8988T (cell line): ENCODE measurements at regions not wholly inside any gene's neighbourhood (a gene's known extent, or its start where the extent isn't known, plus 50 kb on each side); places are given as distances from the start of the nearest gene placed in this dataset.
"Not testable (repeated sequence)": the region's sequence is repeated elsewhere in the genome, so short reads cannot be mapped to it uniquely, and the experiment has no call there.

Experiments
- DNase-seq: peaks from one replicate; pipeline ENCODE4 v3.0.0; 2011

GRCh38 chr15:29550834-29551465 is 271.3 kb downstream of the TJP1 start:
- no peak for DNase-seq

- no peak for DNase-seq
Measured at GRCh38 chr15:29548006-29548405, 274.3 kb downstream of the TJP1 start.

- DNase-seq: no peak
Measured at GRCh38 chr15:29544513-29545128, 275.0 kb upstream of the NSMCE3 start.

- no peak for DNase-seq
Measured at GRCh38 chr15:29542994-29543393, 273.4 kb upstream of the NSMCE3 start.

- DNase-seq: no peak
Measured at GRCh38 chr15:29541309-29541708, 271.7 kb upstream of the NSMCE3 start.

GRCh38 chr15:29540479-29540878 is 270.9 kb upstream of the NSMCE3 start:
- DNase-seq: no peak

GRCh38 chr15:29539736-29540135 is 270.1 kb upstream of the NSMCE3 start:
- no peak for DNase-seq

GRCh38 chr15:29538044-29538443 is 268.4 kb upstream of the NSMCE3 start:
- no peak for DNase-seq

- no peak for DNase-seq
Measured at GRCh38 chr15:29535952-29536351, 266.3 kb upstream of the NSMCE3 start.

- no peak for DNase-seq
Measured at GRCh38 chr15:29534378-29534777, 264.8 kb upstream of the NSMCE3 start.

GRCh38 chr15:29533647-29534046 is 264.0 kb upstream of the NSMCE3 start:
- no peak for DNase-seq

- no peak for DNase-seq
Measured at GRCh38 chr15:29532296-29532695, 262.7 kb upstream of the NSMCE3 start.

GRCh38 chr15:29530966-29531365 is 261.3 kb upstream of the NSMCE3 start:
- DNase-seq: no peak

- no peak for DNase-seq
Measured at GRCh38 chr15:29529043-29529442, 259.4 kb upstream of the NSMCE3 start.

GRCh38 chr15:29528276-29528675 is 258.7 kb upstream of the NSMCE3 start:
- DNase-seq: no peak

GRCh38 chr15:29526802-29527201 is 257.2 kb upstream of the NSMCE3 start:
- DNase-seq: no peak

- no peak for DNase-seq
Measured at GRCh38 chr15:29522373-29523276, 253.0 kb upstream of the NSMCE3 start.

GRCh38 chr15:29518442-29518841 is 248.8 kb upstream of the NSMCE3 start:
- no peak for DNase-seq

GRCh38 chr15:29517829-29518228 is 248.2 kb upstream of the NSMCE3 start:
- no peak for DNase-seq

- no peak for DNase-seq
Measured at GRCh38 chr15:29516929-29517328, 247.3 kb upstream of the NSMCE3 start.

GRCh38 chr15:29514926-29515325 is 245.3 kb upstream of the NSMCE3 start:
- DNase-seq: no peak

- no peak for DNase-seq
Measured at GRCh38 chr15:29511663-29512062, 242.0 kb upstream of the NSMCE3 start.

GRCh38 chr15:29505535-29505934 is 235.9 kb upstream of the NSMCE3 start:
- not testable (repeated sequence) for DNase-seq
